ENCODE measurements at regions not wholly inside any gene's neighbourhood (a gene's known extent, or its start where the extent isn't known, plus 50 kb on each side); places are given as distances from the start of the nearest gene placed in this dataset.

DNA sequence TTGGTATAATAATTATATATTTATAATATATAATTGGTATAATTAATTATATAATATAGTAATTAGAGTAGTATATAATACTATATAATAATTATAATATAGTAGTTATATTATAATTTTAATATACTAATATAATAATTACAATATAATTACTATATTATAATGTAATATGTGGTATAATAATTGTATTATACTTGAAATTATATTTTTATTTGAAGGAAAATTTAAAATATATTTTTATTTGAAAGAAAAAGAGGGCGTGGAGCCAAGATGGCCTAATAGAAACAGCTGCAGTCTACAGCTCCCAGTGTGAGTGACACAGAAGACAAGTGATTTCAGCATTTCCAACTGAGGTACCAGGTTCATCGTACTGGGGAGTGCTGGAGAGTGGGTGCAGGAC, 365.9 kb downstream of the MMUT start:
- Histone ChIP-seq H3K27ac (no peak overlapping the region), H3K4me3 (no peak overlapping the region), H3K4me1 (no peaks in the 10 kb centered on the region), H3K36me3 (no peaks in the 10 kb centered on the region), H3K9me3 (no peaks in the 10 kb centered on the region), H3K27me3 (no peaks in the 10 kb centered on the region)
- intact Hi-C loops (cut with DNase I; ENCODE audit: low total_unique reads) = no loop called here
- TF ChIP-seq POLR2AphosphoS5 (IDR thresholded peaks at IDR 0.05) (no peak), EP300 (IDR thresholded peaks at IDR 0.05; ENCODE audit: low read depth) (no peak), POLR2A (IDR thresholded peaks at IDR 0.05) (no peak)
- TF ChIP-seq, protein P1, sequence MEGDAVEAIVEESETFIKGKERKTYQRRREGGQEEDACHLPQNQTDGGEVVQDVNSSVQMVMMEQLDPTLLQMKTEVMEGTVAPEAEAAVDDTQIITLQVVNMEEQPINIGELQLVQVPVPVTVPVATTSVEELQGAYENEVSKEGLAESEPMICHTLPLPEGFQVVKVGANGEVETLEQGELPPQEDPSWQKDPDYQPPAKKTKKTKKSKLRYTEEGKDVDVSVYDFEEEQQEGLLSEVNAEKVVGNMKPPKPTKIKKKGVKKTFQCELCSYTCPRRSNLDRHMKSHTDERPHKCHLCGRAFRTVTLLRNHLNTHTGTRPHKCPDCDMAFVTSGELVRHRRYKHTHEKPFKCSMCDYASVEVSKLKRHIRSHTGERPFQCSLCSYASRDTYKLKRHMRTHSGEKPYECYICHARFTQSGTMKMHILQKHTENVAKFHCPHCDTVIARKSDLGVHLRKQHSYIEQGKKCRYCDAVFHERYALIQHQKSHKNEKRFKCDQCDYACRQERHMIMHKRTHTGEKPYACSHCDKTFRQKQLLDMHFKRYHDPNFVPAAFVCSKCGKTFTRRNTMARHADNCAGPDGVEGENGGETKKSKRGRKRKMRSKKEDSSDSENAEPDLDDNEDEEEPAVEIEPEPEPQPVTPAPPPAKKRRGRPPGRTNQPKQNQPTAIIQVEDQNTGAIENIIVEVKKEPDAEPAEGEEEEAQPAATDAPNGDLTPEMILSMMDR (IDR thresholded peaks at IDR 0.05) = no peak
- in situ Hi-C loops (cut with MboI; ENCODE audit: low pct_ligation_motif_present in 1 of 4, low pct_unique_long_range_greater_than_20kb in 1 of 4, low sequenced_read_pairs in 3 of 4) = no loop called here
- WGBS, 2 donors (ENCODE audit: low coverage in 1 of 2) = 64 to 75% methylated on average over 1 to 2 of the region's 2 CpGs
- DNase-seq = no peak

DNA sequence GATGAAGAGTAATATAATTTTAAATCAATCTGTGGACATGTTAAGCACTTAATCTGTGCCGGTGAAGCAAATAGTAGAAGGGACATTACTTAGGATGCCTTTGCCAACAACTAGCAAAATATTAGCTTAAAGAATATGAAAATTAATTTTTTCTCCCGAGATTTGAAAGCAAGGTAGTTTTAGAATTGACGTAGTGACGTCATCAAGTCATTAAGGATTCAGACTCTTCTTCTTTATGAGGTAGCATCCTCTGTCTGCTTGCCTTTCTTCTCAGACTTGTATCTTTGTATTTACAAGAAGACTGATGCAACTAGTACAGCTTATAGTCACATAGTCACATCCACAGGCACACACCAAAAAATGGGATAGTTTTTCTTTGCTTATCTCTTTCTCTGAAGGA, 374.4 kb downstream of the MMUT start:
- in situ Hi-C loops (cut with MboI; ENCODE audit: low pct_ligation_motif_present in 1 of 4, low pct_unique_long_range_greater_than_20kb in 1 of 4, low sequenced_read_pairs in 3 of 4) = no loop called here
- Histone ChIP-seq H3K27me3 (no peaks in the 10 kb centered on the region), H3K4me3 (no peak overlapping the region), H3K36me3 (no peaks in the 10 kb centered on the region), H3K9me3 (no peaks in the 10 kb centered on the region), H3K4me1 (no peaks in the 10 kb centered on the region), H3K27ac (no peak overlapping the region)
- DNase-seq = no peak
- no peak for TF ChIP-seq POLR2AphosphoS5 (IDR thresholded peaks at IDR 0.05)
- no peak for TF ChIP-seq EP300 (IDR thresholded peaks at IDR 0.05; ENCODE audit: low read depth)
- no peak for TF ChIP-seq POLR2A (IDR thresholded peaks at IDR 0.05)
- TF ChIP-seq, protein P1 (IDR thresholded peaks at IDR 0.05) = no peak
- 84 to 92% methylated on average over 4 of the region's 4 CpGs for WGBS, 2 donors (ENCODE audit: low coverage in 1 of 2)
- intact Hi-C loops (cut with DNase I; ENCODE audit: low total_unique reads) = no loop called here

DNA sequence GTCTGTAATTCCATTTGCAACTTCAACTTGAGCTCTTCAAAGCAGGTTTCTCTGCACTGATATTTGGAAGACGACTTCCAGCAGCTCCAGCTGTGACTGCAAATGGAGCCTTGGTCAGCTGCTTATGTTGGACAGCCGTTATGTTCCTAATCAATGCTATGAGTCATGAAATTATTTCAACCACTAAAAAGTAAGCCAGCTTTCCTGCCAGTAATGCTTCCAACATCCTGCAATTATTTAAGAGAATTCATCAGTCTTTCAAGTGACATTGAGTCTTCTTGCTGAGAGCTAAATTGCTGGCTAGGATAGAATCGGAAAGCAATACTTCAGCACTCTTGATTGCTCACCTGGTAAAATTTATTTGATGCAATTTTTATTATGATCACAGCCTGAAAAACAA, 375.7 kb downstream of the MMUT start:
- H3K27me3 ChIP-seq = no peaks in the 10 kb centered on the region
- no peaks in the 10 kb centered on the region for H3K4me1 ChIP-seq
- 69 to 72% methylated on average over 3 of the region's 3 CpGs for WGBS, 2 donors (ENCODE audit: low coverage in 1 of 2)
- H3K36me3 ChIP-seq = no peaks in the 10 kb centered on the region
- no peak overlapping the region for H3K4me3 ChIP-seq
- H3K9me3 ChIP-seq = no peaks in the 10 kb centered on the region
- intact Hi-C loops (cut with DNase I; ENCODE audit: low total_unique reads) (no loop called here), in situ Hi-C loops (cut with MboI; ENCODE audit: low pct_ligation_motif_present in 1 of 4, low pct_unique_long_range_greater_than_20kb in 1 of 4, low sequenced_read_pairs in 3 of 4) (no loop called here)
- no peak overlapping the region for H3K27ac ChIP-seq
- no peak for TF ChIP-seq POLR2AphosphoS5 (IDR thresholded peaks at IDR 0.05)
- no peak for TF ChIP-seq EP300 (IDR thresholded peaks at IDR 0.05; ENCODE audit: low read depth)
- TF ChIP-seq, protein P1 (IDR thresholded peaks at IDR 0.05) = no peak
- no peak for TF ChIP-seq POLR2A (IDR thresholded peaks at IDR 0.05)
- no peak for DNase-seq

DNA sequence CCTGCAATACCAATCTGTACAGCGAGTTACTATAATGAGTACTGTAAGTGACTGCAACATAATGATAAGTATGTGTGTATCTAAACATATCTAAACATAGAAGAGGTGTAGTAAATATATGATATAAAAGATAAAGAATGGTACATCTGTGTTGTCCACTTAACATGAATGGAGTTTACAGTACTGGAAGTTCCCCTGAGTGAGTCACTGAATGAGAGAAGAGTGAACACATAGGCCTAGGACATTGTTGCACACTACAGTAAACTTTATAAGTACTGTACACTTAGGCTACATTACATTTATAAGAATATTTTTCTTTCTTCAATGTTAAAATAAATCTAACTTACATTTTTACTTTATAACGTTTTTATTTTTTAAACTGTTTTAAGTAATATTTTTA, 380.4 kb downstream of the MMUT start:
- WGBS, 2 donors (ENCODE audit: low coverage in 1 of 2) = 68 to 74% methylated on average over 2 of the region's 2 CpGs
- in situ Hi-C loops (cut with MboI; ENCODE audit: low pct_ligation_motif_present in 1 of 4, low pct_unique_long_range_greater_than_20kb in 1 of 4, low sequenced_read_pairs in 3 of 4) (no loop called here), intact Hi-C loops (cut with DNase I; ENCODE audit: low total_unique reads) (no loop called here)
- Histone ChIP-seq H3K27me3 (no peaks in the 10 kb centered on the region), H3K4me3 (no peak overlapping the region), H3K4me1 (no peaks in the 10 kb centered on the region), H3K9me3 (no peaks in the 10 kb centered on the region), H3K36me3 (no peaks in the 10 kb centered on the region), H3K27ac (no peak overlapping the region)
- TF ChIP-seq EP300 (IDR thresholded peaks at IDR 0.05; ENCODE audit: low read depth) = no peak
- TF ChIP-seq, protein P1 (IDR thresholded peaks at IDR 0.05) = no peak
- TF ChIP-seq POLR2AphosphoS5 (IDR thresholded peaks at IDR 0.05) = no peak
- DNase-seq = no peak
